Nephron progenitor cell (in vitro differentiated cells): ENCODE measurements at regions not wholly inside any gene's neighbourhood (a gene's known extent, or its start where the extent isn't known, plus 50 kb on each side); places are given as distances from the start of the nearest gene placed in this dataset.

Experiments used
- DNase-seq: peaks from one replicate; pipeline ENCODE4 v3.0.0; 2021
- H3K27ac Mint-ChIP-seq: 2 replicates; pipeline ENCODE4 v1.8.0; 2021; ENCODE audit warnings: mild to moderate bottlenecking, moderate library complexity, mixed read lengths
- H3K27me3 Mint-ChIP-seq: 2 replicates; pipeline ENCODE4 v1.8.0; 2021; ENCODE audit warnings: mild to moderate bottlenecking, low read depth, mixed read lengths; ENCODE audit not compliant: poor library complexity
- H3K36me3 Mint-ChIP-seq: 2 replicates; pipeline ENCODE4 v1.8.0; 2021; ENCODE audit warnings: low read depth, mixed read lengths
- H3K4me1 Mint-ChIP-seq: 2 replicates; pipeline ENCODE4 v1.8.0; 2021; ENCODE audit warnings: mixed read lengths
- H3K4me3 Mint-ChIP-seq: 2 replicates; pipeline ENCODE4 v1.8.0; 2021; ENCODE audit warnings: mild to moderate bottlenecking, moderate library complexity, mixed read lengths
- H3K9me3 Mint-ChIP-seq: 2 replicates; pipeline ENCODE4 v1.8.0; 2021; ENCODE audit warnings: mild to moderate bottlenecking, moderate library complexity, mixed read lengths
- TF ChIP-seq, protein P1 (sequence below): fragments of 200-600 bp; sonication (generic); IDR thresholded peaks from 2 replicates; pipeline ENCODE4 v1.5.0; 2021; ENCODE audit warnings: antibody characterized with exemption

DNA sequence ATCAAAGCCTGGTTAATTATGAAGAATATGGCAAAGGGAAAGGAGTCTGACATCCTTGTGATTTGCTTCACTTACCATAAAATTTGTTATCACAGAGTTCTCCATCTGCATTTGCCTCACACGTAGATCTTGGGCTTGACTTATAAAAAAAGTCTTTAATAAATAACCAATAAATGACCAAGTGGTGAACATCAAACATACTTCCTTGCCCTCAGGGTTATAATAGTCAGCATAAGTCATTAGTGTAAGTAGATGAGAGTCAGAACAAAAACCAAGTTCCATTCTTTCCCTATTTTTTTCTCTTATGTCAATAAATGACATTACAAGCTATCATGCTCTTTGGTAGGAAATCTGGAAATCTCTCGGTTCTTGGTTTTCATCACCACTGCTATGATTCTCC lies 635.4 kb upstream of the ATXN7L3B start:
- Mint-ChIP-seq H3K9me3 (no peaks in the 10 kb centered on the region), H3K27ac (no peak overlapping the region), H3K4me3 (no peak overlapping the region), H3K36me3 (no peaks in the 10 kb centered on the region), H3K4me1 (no peaks in the 10 kb centered on the region), H3K27me3 (peaks cover 3% of the 10 kb centered on the region)
- TF ChIP-seq, protein P1, sequence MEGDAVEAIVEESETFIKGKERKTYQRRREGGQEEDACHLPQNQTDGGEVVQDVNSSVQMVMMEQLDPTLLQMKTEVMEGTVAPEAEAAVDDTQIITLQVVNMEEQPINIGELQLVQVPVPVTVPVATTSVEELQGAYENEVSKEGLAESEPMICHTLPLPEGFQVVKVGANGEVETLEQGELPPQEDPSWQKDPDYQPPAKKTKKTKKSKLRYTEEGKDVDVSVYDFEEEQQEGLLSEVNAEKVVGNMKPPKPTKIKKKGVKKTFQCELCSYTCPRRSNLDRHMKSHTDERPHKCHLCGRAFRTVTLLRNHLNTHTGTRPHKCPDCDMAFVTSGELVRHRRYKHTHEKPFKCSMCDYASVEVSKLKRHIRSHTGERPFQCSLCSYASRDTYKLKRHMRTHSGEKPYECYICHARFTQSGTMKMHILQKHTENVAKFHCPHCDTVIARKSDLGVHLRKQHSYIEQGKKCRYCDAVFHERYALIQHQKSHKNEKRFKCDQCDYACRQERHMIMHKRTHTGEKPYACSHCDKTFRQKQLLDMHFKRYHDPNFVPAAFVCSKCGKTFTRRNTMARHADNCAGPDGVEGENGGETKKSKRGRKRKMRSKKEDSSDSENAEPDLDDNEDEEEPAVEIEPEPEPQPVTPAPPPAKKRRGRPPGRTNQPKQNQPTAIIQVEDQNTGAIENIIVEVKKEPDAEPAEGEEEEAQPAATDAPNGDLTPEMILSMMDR, result no peak
- no peak for DNase-seq

DNA sequence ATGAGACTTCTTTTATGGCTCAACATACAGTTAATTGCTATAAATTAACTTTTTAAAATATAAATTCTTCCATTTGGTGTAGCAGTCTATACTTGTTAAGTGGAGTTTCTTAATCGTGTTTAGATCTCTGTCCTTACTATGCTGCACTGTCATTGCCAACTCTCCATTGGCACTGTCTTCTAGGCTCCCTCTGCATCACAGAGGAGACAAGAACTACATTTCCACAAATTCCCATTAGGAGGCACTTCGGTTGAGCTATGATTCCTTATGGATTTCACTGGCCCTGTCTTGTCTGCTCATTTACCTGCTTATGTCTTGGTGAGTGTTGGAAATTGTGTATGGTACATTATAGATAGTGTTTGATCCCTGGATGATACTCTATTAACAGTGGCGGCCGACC lies 630.9 kb upstream of the ATXN7L3B start:
- peaks cover 3% of the 10 kb centered on the region for H3K27me3 Mint-ChIP-seq
- H3K36me3 Mint-ChIP-seq, result no peaks in the 10 kb centered on the region
- no peaks in the 10 kb centered on the region for H3K9me3 Mint-ChIP-seq
- DNase-seq, result no peak
- no peak overlapping the region for H3K27ac Mint-ChIP-seq
- TF ChIP-seq, protein P1, result no peak
- no peaks in the 10 kb centered on the region for H3K4me1 Mint-ChIP-seq
- H3K4me3 Mint-ChIP-seq, result no peak overlapping the region

DNA sequence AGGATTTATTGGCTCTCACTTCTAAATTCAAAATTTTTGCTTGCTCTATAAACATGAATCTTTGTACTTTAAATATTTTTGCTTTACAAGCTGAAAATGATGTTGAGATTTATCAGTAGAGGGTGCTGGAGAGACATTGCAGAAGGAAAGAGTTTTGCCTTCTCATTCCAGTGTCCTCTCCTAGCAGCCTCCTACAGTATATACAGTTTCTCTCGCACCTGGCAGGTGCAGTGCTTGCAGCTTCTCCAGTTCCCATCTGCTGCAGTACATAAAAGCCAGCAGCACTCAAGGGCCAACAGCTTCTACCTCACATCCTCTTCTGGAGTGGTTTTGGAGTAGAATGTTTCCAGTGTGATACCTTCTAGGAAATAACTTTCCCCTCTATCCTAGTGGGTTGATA lies 601.8 kb upstream of the ATXN7L3B start:
- H3K9me3 Mint-ChIP-seq, result no peaks in the 10 kb centered on the region
- no peaks in the 10 kb centered on the region for H3K4me1 Mint-ChIP-seq
- H3K36me3 Mint-ChIP-seq, result no peaks in the 10 kb centered on the region
- H3K27ac Mint-ChIP-seq, result no peak overlapping the region
- DNase-seq, result no peak
- H3K4me3 Mint-ChIP-seq, result no peak overlapping the region
- no peaks in the 10 kb centered on the region for H3K27me3 Mint-ChIP-seq
- TF ChIP-seq, protein P1, result peak; percentile 15

DNA sequence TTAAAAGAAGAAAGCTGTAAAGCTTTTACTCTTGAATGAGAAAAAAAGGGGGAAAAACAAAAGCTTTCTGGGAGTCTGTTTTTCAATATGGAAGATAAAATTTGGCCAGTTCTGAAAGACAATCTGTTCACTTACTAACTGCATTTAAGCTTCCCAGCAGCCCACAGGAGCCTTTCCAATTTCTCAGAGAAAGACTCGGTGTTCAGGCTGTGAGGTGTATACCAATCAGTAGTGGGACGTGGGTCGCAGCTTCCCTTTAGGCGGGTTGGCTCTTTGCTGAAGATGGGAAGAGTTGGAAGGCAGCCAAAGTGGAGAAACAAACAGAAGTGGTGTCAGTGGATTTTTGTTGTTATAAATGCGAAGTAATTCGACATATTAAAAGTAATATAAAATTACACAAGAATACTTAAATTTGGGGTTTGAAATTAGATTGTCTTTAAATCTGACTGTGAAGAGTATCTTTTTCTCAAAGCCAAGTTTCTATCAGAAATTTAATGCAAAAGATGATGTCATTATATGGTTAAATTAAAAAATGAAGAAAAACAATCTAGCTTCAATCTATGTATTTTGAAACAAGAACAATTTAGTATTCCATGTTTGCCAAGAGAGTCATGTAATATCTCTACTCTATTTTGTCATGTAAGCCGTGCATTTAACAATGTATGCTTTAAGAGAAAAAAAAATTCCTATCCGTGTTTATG lies 590.2 kb upstream of the ATXN7L3B start:
- Mint-ChIP-seq H3K36me3 (no peaks in the 10 kb centered on the region), H3K4me3 (no peak overlapping the region), H3K27ac (no peak overlapping the region), H3K9me3 (no peaks in the 10 kb centered on the region), H3K4me1 (no peaks in the 10 kb centered on the region), H3K27me3 (peaks cover 4% of the 10 kb centered on the region)
- DNase-seq, result no peak
- TF ChIP-seq, protein P1, result no peak

DNA sequence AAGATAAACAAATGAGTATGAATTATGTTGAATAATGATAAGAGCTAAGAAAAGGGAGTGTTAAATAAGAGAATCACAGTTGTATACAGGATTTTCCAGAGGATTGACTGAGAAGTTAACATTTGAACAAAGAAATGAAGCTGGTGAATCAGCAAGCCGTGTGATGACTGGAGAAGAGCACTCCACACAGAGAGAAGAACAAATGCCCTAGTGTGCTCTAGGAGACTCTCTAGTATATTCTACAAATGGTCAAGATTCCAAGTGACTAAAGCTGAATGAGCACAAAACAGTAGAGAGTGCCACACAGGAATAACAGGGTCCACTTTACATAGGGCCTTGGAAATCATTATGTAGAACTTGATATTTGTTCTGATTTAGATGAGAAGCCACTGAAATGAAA lies 587.1 kb upstream of the ATXN7L3B start:
- TF ChIP-seq, protein P1, result no peak
- no peak overlapping the region for H3K4me3 Mint-ChIP-seq
- no peaks in the 10 kb centered on the region for H3K4me1 Mint-ChIP-seq
- H3K27ac Mint-ChIP-seq, result no peak overlapping the region
- no peaks in the 10 kb centered on the region for H3K27me3 Mint-ChIP-seq
- H3K9me3 Mint-ChIP-seq, result no peaks in the 10 kb centered on the region
- no peak for DNase-seq
- no peaks in the 10 kb centered on the region for H3K36me3 Mint-ChIP-seq
